Peyer's patch (tissue), 4 donors: ENCODE measurements at regions not wholly inside any gene's neighbourhood (a gene's known extent, or its start where the extent isn't known, plus 50 kb on each side); places are given as distances from the start of the nearest gene placed in this dataset.

Source experiments
- POLR2A ChIP-seq, 2 donors: fragments of 450-650 bp; IDR thresholded peaks; one replicate each; pipeline ENCODE4 v1.5.1; 2017; ENCODE audit warnings: antibody characterized with exemption in 2 of 2, mild to moderate bottlenecking in 2 of 2, moderate library complexity in 2 of 2
- TF ChIP-seq, protein P1 (sequence below), 6 experiments: fragments of 450-650 bp in 4 of 6; fragments of 200-600 bp in 2 of 6; sonication (generic) in 1 of 6; IDR thresholded peaks; one replicate each; pipeline ENCODE4 v1.5.1; 2017 to 2019; ENCODE audit warnings: antibody characterized with exemption in 6 of 6, mild to moderate bottlenecking in 3 of 6, moderate library complexity in 1 of 6

- TF ChIP-seq POLR2A (IDR thresholded peaks at IDR 0.05): no peak
- TF ChIP-seq, protein P1, sequence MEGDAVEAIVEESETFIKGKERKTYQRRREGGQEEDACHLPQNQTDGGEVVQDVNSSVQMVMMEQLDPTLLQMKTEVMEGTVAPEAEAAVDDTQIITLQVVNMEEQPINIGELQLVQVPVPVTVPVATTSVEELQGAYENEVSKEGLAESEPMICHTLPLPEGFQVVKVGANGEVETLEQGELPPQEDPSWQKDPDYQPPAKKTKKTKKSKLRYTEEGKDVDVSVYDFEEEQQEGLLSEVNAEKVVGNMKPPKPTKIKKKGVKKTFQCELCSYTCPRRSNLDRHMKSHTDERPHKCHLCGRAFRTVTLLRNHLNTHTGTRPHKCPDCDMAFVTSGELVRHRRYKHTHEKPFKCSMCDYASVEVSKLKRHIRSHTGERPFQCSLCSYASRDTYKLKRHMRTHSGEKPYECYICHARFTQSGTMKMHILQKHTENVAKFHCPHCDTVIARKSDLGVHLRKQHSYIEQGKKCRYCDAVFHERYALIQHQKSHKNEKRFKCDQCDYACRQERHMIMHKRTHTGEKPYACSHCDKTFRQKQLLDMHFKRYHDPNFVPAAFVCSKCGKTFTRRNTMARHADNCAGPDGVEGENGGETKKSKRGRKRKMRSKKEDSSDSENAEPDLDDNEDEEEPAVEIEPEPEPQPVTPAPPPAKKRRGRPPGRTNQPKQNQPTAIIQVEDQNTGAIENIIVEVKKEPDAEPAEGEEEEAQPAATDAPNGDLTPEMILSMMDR (IDR thresholded peaks at IDR 0.05): no peak
Observed at GRCh38 chr2:225999692-226000091, 600.2 kb downstream of the NYAP2 start.
